H9 (cell line): ENCODE measurements at regions not wholly inside any gene's neighbourhood (a gene's known extent, or its start where the extent isn't known, plus 50 kb on each side); places are given as distances from the start of the nearest gene placed in this dataset.

Source experiments
- DNase-seq: peaks from one replicate; pipeline ENCODE4 v3.0.0-alpha.2; 2017
- H2AFZ ChIP-seq: one replicate; pipeline ENCODE4 v1.6.1; 2013; ENCODE audit warnings: mild to moderate bottlenecking, low read length, control low read depth, moderate library complexity
- H2AK5ac ChIP-seq: 2 replicates; pipeline ENCODE4 v1.6.1; 2013; ENCODE audit warnings: low read length, control low read depth, mixed read lengths; ENCODE audit not compliant: insufficient read length
- H2BK120ac ChIP-seq: one replicate; pipeline ENCODE4 v1.6.1; 2013; ENCODE audit warnings: low read depth, mild to moderate bottlenecking, low read length, control low read depth, inconsistent platforms; ENCODE audit not compliant: poor library complexity, severe bottlenecking
- H2BK12ac ChIP-seq: 2 replicates; pipeline ENCODE4 v1.6.1; 2013; ENCODE audit warnings: low read length, control low read depth, mixed read lengths, low read depth; ENCODE audit not compliant: insufficient read length
- H2BK15ac ChIP-seq: 2 replicates; pipeline ENCODE4 v1.6.1; 2013; ENCODE audit warnings: low read depth, low read length, control low read depth
- H2BK20ac ChIP-seq: one replicate; pipeline ENCODE4 v1.6.1; 2013; ENCODE audit warnings: low read depth, mild to moderate bottlenecking, low read length, control low read depth, inconsistent platforms; ENCODE audit not compliant: poor library complexity, severe bottlenecking
- H2BK5ac ChIP-seq: 2 replicates; pipeline ENCODE4 v1.6.1; 2013; ENCODE audit warnings: low read length, control low read depth, mixed read lengths; ENCODE audit not compliant: insufficient read length
- H3K14ac ChIP-seq: 2 replicates; pipeline ENCODE4 v1.6.1; 2013; ENCODE audit warnings: low read length, control low read depth; ENCODE audit not compliant: insufficient read depth
- H3K18ac ChIP-seq: 2 replicates; pipeline ENCODE4 v1.6.1; 2013; ENCODE audit warnings: low read depth, mild to moderate bottlenecking, mixed read lengths, low read length, control low read depth; ENCODE audit not compliant: insufficient read length
- H3K23ac ChIP-seq: 2 replicates; pipeline ENCODE4 v1.6.1; 2013; ENCODE audit warnings: low read length, control low read depth, mixed read lengths, low read depth; ENCODE audit not compliant: insufficient read length
- H3K23me2 ChIP-seq: 2 replicates; pipeline ENCODE4 v1.6.1; 2013; ENCODE audit warnings: low read depth, mild to moderate bottlenecking, mixed read lengths, low read length, control low read depth; ENCODE audit not compliant: insufficient read length, poor library complexity, severe bottlenecking
- H3K27ac ChIP-seq: 2 replicates; pipeline ENCODE4 v1.5.1; 2013; ENCODE audit warnings: low read length, control low read depth, mixed read lengths, low read depth; ENCODE audit not compliant: insufficient read length
- H3K27me3 ChIP-seq: 2 replicates; pipeline ENCODE4 v1.6.1; 2013; ENCODE audit warnings: low read length, control low read depth, inconsistent platforms; ENCODE audit not compliant: insufficient read depth
- H3K4ac ChIP-seq: 2 replicates; pipeline ENCODE4 v1.6.1; 2013; ENCODE audit warnings: low read depth, mild to moderate bottlenecking, control low read depth, inconsistent platforms, low read length, moderate library complexity
- H3K4me1 ChIP-seq: 2 replicates; pipeline ENCODE4 v1.6.1; 2013; ENCODE audit warnings: low read length, control low read depth, inconsistent platforms; ENCODE audit not compliant: insufficient read depth
- H3K4me2 ChIP-seq: 2 replicates; pipeline ENCODE4 v1.6.1; 2013; ENCODE audit warnings: low read length, control low read depth, mixed read lengths; ENCODE audit not compliant: insufficient read length, insufficient read depth
- H3K56ac ChIP-seq: 2 replicates; pipeline ENCODE4 v1.6.1; 2013; ENCODE audit warnings: low read depth, mild to moderate bottlenecking, mixed read lengths, low read length, control low read depth; ENCODE audit not compliant: insufficient read length
- H3K79me1 ChIP-seq: 2 replicates; pipeline ENCODE4 v1.6.1; 2013; ENCODE audit warnings: low read depth, mild to moderate bottlenecking, moderate library complexity, low read length, control low read depth, inconsistent platforms; ENCODE audit not compliant: insufficient read depth, poor library complexity, severe bottlenecking
- H3K79me2 ChIP-seq: 2 replicates; pipeline ENCODE4 v1.6.1; 2013; ENCODE audit warnings: low read length, control low read depth, inconsistent platforms; ENCODE audit not compliant: insufficient read depth
- H3K9ac ChIP-seq: 2 replicates; pipeline ENCODE4 v1.6.1; 2013; ENCODE audit warnings: low read length, control low read depth, mixed read lengths; ENCODE audit not compliant: insufficient read length; ENCODE audit errors: extremely low read depth
- H3K9me3 ChIP-seq: one replicate; pipeline ENCODE4 v1.6.1; 2013; ENCODE audit warnings: low read depth, low read length, inconsistent platforms; ENCODE audit not compliant: control insufficient read depth
- H3T11ph ChIP-seq: one replicate; pipeline ENCODE4 v1.6.1; 2013; ENCODE audit warnings: mild to moderate bottlenecking, low read length, control low read depth, inconsistent platforms
- H4K20me1 ChIP-seq: one replicate; pipeline ENCODE4 v1.6.1; 2013; ENCODE audit not compliant: control insufficient read depth, insufficient read length, insufficient read depth
- H4K5ac ChIP-seq: 2 replicates; pipeline ENCODE4 v1.6.1; 2013; ENCODE audit warnings: low read depth, mild to moderate bottlenecking, mixed read lengths, low read length, control low read depth; ENCODE audit not compliant: insufficient read length
- H4K8ac ChIP-seq: replicated peaks from 2 replicates; pipeline ENCODE4 v1.6.1; 2013; ENCODE audit warnings: low read length, control low read depth, mixed read lengths, low read depth; ENCODE audit not compliant: insufficient read length
- H4K91ac ChIP-seq: 2 replicates; pipeline ENCODE4 v1.6.1; 2013; ENCODE audit warnings: low read depth, mild to moderate bottlenecking, moderate library complexity, mixed read lengths, low read length, control low read depth; ENCODE audit not compliant: insufficient read length
- H3K27ac Mint-ChIP-seq, 3 experiments: 2 replicates in 2 of 3; 3 replicates in 1 of 3; pipeline ENCODE4 v1.8.0; 2020 to 2021; ENCODE audit warnings: mixed read lengths in 3 of 3, mild to moderate bottlenecking in 1 of 3, moderate library complexity in 1 of 3
- H3K27me3 Mint-ChIP-seq: 2 replicates; pipeline ENCODE4 v1.8.0; 2021; ENCODE audit warnings: low read depth, mild to moderate bottlenecking, moderate library complexity, mixed read lengths
- H3K36me3 Mint-ChIP-seq, 3 experiments: 2 replicates in 2 of 3; 3 replicates in 1 of 3; pipeline ENCODE4 v1.8.0; 2020 to 2021; ENCODE audit warnings: low read depth in 3 of 3, mixed read lengths in 3 of 3; ENCODE audit not compliant: insufficient read depth in 1 of 3
- H3K4me1 Mint-ChIP-seq, 2 experiments: 2 replicates each; pipeline ENCODE4 v1.8.0; 2020; ENCODE audit warnings: mixed read lengths in 2 of 2
- H3K4me3 Mint-ChIP-seq, 2 experiments: 2 replicates in 1 of 2; 3 replicates in 1 of 2; pipeline ENCODE4 v1.8.0; 2020 to 2021; ENCODE audit warnings: mild to moderate bottlenecking in 2 of 2, mixed read lengths in 2 of 2, moderate library complexity in 1 of 2
- H3K9me3 Mint-ChIP-seq, 2 experiments: 2 replicates in 1 of 2; 3 replicates in 1 of 2; pipeline ENCODE4 v1.8.0; 2020; ENCODE audit warnings: mild to moderate bottlenecking in 2 of 2, mixed read lengths in 2 of 2, moderate library complexity in 1 of 2
- WGBS: extraction: QIAGEN DNeasy Blood & Tissue Kit; methylation state at CpG from one replicate; pipeline ENCODE4 v1.1.7; 2013; ENCODE audit warnings: missing lambda C conversion rate, low lambda C conversion rate, mixed read lengths; ENCODE audit not compliant: insufficient read length; ENCODE audit errors: extremely low coverage; 5-methylcytosine and 5-hydroxymethylcytosine counted together
- TF ChIP-seq, protein P1 (sequence below): fragments of 200-600 bp; sonication (generic); conservative IDR thresholded peaks from 3 replicates; pipeline ENCODE4 v1.8.0; 2021; ENCODE audit warnings: antibody characterized with exemption, mild to moderate bottlenecking

DNA sequence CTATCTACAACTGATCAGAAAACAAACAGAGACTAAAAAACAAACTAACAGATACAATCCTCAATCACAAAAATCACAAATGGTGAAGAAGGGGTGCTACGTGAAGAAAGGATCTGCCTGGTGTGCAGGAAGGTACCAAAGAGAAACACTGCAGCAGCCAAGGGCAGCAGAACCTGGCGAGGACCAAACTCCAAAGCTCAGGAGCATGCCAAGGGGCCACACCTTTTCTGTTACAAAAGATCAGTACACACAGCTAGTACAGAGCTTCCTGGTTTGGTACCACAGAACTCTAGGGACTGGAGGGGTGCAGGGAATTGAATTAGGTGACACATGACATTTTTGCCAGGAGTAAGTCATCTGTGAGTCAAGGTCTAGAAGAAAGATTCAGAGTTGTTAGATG is 107.4 kb upstream of the GRM7 start:
- Histone ChIP-seq H4K20me1 (no peaks in the 10 kb centered on the region), H2BK15ac (no peak overlapping the region), H4K8ac (no peak overlapping the region), H4K5ac (no peak overlapping the region), H2AK5ac (no peak overlapping the region), H3K4me2 (no peak overlapping the region), H3T11ph (no peak overlapping the region), H3K18ac (no peak overlapping the region), H3K56ac (no peak overlapping the region), H3K4ac (no peak overlapping the region), H2AFZ (no peak overlapping the region), H3K14ac (no peak overlapping the region), H3K79me1 (no peaks in the 10 kb centered on the region), H3K9ac (no peak overlapping the region), H3K23me2 (no peaks in the 10 kb centered on the region), H2BK5ac (no peak overlapping the region), H2BK20ac (no peak overlapping the region), H3K9me3 (no peaks in the 10 kb centered on the region), H3K27me3 (no peaks in the 10 kb centered on the region), H3K23ac (no peak overlapping the region), H3K27ac (no peak overlapping the region), H2BK12ac (no peak overlapping the region), H3K79me2 (no peaks in the 10 kb centered on the region), H3K4me1 (no peaks in the 10 kb centered on the region), H4K91ac (no peak overlapping the region), H2BK120ac (no peak overlapping the region)
- Mint-ChIP-seq H3K4me1 (no peaks in the 10 kb centered on the region), H3K27me3 (no peaks in the 10 kb centered on the region), H3K27ac (peak overlapping the region in 1 of 3 experiments; percentile 44; a peak in 1 of 7 replicates), H3K9me3 (peaks cover 3 to 9% of the 10 kb centered on the region in 2 experiments; a peak in 4 of 5 replicates), H3K36me3 (peaks cover 0 to 12% (median 2%) of the 10 kb centered on the region in 3 experiments; a peak in 4 of 7 replicates), H3K4me3 (no peak overlapping the region)
- no peak for DNase-seq
- TF ChIP-seq, protein P1, sequence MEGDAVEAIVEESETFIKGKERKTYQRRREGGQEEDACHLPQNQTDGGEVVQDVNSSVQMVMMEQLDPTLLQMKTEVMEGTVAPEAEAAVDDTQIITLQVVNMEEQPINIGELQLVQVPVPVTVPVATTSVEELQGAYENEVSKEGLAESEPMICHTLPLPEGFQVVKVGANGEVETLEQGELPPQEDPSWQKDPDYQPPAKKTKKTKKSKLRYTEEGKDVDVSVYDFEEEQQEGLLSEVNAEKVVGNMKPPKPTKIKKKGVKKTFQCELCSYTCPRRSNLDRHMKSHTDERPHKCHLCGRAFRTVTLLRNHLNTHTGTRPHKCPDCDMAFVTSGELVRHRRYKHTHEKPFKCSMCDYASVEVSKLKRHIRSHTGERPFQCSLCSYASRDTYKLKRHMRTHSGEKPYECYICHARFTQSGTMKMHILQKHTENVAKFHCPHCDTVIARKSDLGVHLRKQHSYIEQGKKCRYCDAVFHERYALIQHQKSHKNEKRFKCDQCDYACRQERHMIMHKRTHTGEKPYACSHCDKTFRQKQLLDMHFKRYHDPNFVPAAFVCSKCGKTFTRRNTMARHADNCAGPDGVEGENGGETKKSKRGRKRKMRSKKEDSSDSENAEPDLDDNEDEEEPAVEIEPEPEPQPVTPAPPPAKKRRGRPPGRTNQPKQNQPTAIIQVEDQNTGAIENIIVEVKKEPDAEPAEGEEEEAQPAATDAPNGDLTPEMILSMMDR = no peak
- WGBS = no CpG with 5 or more reads among the region's 2 CpGs
